HCEC 1CT (cell line): ENCODE measurements at regions not wholly inside any gene's neighbourhood (a gene's known extent, or its start where the extent isn't known, plus 50 kb on each side); places are given as distances from the start of the nearest gene placed in this dataset.
A peak's percentile ranks its signal among the peaks of the same experiment; 100 is the strongest.
"Not testable (repeated sequence)": the region's sequence is repeated elsewhere in the genome, so short reads cannot be mapped to it uniquely, and the experiment has no call there.

ENCODE experiments used
- DNase-seq: peaks from one replicate; pipeline ENCODE4 v3.0.0-alpha.2; 2017

DNA sequence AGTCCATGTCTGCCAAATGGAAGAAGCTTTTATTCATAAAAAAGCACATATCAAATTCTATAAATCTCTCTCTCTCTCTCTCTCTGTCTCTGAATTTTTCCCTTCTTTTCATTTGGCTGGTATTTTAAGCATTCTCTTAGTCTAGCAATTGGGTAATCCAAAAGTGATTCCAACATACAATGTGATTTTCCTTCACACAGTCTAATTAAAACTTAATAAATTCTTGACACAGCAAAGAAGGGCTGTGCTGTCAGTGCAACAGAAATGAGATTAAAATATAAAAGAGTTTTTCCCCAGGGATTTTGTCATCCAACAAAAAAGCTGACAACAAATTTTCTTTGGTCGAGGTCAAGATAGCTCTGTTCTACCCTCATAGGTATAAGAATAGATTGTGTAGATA is 216.9 kb downstream of the CENPC start:
- DNase-seq = no peak

DNA sequence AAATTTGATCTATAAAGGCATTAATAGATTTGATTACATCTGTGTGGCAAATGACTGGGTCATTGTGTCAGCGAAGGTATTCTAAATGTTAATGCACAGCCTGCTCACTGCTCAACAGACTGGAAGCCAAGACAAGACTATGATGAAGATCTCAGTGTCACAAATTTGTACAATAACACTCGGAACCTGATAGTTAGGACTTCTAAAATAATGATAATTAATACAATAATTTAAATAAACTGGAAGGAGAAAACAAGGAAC is 217.4 kb downstream of the CENPC start:
- DNase-seq = no peak

DNA sequence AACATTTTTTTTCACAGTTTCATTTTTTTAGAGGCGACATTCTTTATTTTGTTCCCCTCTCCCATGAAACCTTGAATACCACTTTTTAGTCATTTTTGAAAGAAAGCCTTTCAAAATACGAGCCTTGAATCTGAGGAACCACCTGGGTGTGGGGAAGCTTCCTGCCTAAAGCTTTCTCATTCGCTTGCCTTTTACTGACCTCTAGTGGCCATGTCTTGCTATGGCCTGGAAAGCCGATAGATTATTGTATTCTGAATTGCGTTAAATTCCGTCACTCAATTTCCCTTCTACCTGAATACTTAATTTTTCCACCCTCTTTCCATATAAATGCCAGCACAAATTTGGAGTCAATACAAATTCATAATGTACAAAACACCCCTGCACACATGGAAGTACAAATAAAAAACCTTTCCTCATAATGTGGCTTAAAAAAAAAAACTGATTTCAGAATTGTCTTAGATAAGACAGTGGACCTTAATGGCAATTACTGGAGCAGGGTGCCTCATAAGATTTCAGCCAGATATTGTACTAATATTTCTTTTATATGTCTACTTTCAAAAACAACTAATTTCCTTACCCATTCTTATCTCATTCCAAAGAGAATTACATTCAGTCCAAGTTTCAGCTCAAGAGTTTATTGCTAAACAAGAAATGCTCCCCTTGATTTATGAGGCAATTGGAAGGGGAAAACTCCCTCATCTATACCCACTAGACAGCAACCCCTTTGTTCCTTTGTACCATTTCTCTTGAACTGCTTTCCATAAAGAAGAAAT is 217.9 kb downstream of the CENPC start:
- DNase-seq = peak; percentile 20

DNA sequence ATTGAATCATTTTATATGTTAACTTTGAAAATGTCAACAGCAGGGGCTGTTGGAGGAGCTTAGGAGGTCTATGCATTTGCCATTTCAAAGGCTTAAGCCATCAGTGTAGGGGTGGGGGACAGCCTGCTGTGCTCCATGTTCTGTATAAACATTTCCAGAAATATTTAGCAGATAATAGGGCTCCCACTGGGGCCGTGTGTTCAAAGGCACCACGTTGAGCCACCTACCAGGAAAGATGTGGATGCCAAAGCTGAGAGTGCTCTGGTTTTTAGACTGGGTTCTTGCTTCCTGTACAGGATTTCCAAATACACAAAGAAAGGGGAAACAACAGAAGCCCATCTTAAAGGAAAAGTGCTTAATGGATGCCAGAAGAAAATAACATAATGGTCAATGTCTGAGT is 219.5 kb downstream of the CENPC start:
- no peak for DNase-seq

DNA sequence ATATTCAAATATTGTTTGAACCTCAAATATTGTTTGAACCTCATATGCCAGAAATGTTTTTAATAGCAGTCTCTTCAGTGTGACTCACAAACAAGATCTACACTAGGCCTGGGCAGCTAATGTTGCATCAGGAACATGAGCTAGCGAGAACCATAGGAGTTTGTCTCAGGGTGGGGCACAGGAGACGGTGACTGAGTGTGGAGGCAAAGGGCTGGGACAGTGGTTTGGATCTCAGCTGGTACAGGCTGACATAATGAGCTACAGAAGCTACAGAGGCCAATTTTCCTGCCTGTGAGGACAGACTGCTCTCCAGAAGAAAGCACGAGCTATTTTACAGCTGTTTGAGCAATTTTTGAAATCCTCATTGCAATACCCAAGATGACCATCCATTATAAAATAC is 224.7 kb downstream of the CENPC start:
- no peak for DNase-seq

DNA sequence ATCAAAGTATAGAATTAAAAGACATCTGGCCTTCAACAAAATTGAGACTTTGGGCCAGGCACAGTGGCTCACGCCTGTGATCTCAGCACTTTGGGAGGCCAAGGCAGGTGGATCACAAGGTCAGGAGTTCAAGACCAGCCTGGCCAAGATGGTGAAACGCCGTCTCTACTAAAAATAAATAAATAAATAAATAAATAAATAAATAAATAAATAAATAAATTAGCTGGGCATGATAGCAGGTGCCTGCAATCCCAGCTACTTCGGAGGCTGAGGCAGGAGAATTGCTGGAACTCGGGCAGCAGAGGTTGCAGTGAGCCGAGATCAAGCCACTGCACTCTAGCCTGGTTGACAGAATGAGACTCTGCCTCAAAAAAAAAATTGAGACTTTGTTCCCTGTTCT is 225.7 kb downstream of the CENPC start:
- DNase-seq = not testable (repeated sequence)

DNA sequence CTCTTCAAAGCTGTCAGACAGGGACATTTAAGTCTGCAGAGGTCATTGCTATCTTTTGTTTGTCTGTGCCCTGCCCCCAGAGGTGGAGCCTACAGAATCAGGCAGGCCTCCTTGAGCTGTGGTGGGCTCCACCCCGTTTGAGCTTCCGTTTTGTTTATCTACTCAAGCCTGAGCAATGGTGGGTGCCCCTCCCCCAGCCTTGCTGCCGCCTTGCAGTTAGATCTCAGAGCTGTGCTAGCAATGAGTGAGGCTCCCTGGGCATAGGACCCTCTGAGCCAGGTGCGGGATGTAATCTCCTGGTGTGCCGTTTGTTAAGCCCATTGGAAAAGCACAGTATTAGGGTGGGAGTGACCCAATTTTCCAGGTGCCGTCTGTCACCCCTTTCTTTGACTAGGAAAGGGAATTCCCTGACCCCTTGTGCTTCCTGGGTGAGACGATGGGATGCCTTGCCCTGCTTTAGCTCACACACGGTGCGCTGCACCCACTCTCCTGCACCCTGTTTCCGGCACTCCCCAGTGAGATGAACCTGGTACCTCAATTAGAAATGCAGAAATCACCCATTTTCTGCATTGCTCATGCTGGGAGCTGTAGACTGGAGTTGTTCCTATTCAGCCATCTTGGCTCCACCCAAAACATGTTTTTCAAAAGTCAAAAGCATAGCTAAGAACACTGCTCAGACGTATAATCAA is 244.7 kb downstream of the CENPC start:
- not testable (repeated sequence) for DNase-seq

DNA sequence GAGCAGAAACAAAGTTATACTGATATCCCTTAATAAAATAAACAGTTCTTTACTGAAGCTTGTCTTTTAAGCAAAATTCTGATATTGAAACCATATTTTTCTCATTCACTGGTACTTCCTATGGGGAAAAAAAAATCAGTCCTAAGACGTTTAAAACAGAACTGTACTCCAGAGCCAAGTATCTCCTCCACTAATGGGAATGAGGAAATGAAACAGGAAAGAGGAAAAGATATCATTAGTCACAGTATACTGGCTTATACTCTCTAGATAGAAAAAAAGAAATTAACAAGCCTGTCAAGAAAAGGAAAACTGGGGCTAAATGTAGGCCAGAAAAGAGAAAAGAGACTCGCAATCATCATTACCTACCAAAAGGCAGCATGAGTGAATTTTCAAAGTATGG is 252.7 kb downstream of the CENPC start:
- no peak for DNase-seq

DNA sequence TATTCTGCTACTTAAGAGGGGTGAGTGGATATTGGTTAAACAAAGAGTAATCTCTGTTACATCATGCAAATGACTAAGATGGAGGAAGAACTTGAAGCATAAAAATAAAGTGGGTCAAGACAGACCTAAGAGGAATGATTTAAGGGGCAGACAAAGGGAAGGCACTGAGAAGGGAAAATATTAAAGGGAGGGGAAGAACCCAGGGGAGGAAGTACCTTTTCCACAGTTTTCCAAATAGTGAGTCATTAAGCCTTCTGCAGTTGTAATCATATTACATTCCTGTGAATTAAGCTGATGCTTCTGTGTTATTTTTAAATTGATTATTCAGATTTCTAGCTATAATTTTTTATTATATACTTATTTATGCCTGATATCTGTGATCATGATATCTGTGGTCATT is 253.3 kb downstream of the CENPC start:
- no peak for DNase-seq

DNA sequence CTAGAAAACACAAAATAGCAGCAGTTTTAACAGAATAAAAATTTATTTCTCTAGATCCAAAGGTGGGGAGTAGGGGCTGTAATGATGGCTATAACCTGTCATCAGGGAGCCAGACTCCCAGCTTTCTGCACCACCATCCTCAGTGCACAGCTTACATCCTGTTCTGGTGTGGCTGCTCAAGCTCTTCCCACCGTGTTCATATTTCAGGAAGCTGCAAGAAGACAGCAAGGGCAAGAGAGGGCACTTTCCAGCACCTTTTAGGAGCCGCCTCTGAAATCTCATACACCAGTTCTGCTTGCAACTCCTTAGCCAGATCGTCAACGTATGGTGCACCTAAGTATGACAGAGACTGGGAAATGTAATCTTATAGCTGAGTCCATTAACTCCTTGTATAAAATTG is 253.7 kb downstream of the CENPC start:
- no peak for DNase-seq

DNA sequence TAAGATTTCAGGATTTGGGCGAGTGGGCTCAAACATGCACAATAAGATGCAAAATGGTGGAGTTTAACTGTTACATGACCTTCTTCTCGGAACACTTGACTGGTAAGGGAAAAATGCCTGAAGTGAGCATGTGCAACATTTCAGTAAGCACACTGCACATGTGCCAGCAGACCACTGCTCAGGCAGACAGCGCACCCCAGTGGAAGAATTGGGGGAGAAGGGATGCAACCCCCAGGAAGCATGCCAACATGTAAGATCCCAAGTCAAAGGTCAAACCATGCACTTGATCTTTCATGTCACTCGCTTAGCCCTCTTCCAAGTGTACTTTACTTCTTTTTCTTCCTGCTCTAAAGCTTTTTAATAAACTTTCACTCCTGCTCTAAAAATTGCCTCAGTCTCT is 256.3 kb downstream of the CENPC start:
- no peak for DNase-seq

DNA sequence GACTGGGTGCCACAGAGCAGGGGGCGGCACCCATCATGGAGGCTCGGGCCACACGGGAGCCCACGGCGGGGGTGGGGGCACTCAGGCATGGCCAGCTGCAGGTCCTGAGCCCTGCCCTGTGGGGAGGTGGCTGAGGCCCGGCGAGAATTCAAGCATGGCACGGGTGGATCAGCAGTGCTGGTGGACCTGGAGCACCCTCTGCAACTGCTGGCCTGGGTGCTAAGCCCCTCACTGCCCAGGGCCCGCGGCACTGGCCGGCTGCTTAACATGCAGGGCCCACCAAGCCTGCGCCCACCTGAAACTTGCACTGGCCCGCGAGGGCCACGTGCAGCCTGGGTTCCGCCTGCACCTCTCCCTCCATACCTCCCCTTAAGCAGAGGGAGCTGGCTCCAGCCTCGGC is 258.6 kb downstream of the CENPC start:
- no peak for DNase-seq

DNA sequence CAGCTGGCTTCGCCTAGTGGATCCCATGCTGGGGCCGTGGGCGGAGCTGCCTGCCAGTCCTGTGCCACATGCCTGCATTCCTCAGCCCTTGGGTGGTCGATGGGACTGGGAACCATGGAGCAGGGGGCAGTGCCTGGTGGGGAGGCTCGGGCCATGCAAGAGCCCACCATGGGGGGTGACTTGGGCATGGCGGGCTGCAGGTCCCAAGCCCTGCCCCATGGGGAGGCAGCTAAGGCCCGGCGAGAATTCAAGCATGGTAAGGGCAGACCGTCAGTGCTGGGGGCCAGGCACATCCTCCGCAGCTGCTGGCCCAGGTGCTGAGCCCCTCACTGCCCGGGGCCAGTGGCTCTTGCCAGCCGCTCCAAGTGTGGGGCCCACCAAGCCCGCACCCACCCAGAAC is 262.6 kb downstream of the CENPC start:
- no peak for DNase-seq

DNA sequence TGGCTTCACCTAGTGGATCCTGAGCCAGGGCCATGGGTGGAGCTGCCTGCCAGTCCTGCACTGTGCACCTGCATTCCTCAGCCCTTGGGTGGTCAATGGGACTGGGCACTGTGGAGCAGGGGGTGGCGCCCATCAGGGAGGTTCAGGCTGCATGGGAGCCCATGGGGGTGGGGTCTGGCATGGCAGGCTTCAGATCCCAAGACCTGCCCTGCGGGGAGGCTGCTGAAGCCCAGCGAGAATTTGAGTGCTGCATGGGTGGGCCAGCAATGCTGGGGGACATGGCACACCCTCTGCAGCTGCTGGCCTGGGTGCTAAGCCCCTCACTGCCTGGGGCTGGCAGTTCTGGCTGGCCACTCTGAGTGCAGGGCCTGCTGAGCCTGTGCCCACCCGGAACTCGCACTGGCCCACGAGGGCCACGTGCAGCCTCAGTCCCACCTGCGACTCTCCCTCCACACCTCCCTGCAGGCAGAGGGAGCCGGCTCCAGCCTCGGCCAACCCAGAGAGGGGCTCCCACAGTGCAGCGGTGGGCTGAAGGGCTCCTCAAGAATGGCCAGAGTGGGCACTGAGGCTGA is 270.0 kb downstream of the CENPC start:
- DNase-seq = no peak

DNA sequence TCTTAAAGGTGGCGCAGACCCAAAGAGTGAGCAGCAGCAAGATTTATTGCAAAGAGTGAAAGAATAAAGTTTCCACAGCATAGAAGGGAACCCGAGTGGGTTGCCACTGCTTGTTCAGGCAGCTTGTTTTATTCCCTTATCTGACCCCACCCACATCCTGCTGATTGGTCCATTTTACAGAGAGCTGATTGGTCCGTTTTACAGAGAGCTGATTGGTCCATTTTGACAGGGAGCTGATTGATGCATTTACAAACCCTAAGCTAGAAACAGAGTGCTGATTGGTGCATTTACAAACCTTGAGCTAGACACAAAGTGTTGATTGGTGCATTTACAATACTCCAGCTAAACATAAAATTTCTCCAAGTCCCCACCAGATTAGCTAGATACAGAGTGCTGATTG is 270.6 kb downstream of the CENPC start:
- DNase-seq = not testable (repeated sequence)

DNA sequence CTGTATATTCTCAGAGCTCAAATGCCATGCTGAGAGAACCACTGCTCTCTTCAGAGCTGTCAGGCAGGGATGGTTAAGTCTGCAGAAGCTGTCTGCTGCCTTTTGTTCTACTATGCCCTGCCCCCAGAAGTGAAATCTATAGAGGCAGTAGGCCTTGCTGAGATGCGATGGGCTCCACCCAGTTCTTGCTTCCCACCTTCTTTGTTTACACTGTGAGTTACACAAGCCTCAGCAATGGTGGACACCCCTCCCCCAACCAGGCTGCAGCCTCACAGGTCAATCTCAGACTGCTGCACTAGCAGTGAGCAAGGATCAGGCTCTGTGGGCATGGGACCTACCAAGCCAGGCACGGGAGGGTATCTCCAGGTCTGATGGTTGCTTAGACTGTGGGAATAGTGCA is 271.6 kb downstream of the CENPC start:
- no peak for DNase-seq

DNA sequence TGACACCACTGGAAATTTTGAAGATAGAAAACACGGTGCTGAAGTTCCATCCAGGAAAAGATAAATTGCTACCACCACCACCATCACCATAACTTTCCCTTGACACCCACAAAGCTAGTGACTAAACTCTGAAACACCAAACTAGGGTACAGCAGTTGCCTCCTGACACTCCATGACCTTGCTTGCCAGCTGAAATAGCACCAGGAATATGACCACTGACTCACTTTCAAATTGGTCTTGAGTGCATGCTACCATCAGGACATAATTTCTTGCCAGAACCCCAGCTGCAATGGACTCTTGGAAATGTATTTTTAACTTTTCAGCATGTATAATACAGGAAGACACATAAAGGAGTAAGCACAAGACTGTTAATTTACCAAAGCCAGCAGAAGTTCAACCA is 283.3 kb downstream of the CENPC start:
- DNase-seq = no peak

DNA sequence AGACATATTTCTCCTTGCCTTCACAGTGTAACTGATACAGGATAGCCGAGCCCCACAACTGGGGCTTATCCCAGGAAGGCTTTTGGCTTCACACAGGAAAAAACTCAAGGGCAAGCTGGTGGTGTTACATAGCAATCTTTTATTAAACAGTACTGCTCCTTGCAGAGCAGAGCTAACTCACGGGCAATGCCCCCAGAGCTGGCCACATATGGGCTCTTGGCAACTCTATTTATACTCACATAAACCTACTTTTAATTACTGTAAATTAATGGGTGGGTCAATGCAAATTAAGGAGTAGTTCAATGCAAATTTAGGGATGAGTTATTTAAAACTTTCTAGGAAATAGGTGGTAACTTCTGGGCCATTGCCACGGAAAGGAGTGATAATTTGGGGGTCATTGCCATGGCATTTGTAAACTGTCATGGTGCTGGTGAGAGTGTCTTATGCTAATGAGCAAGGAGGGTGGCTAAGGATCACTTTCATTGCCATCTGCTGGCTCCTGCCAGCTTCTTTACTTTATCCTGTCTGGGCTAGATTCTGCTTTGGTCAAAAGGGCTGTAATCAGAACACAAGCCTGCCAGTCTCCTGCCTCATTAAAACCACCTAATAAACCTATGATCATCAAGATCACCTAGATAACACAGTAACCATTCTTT is 288.8 kb downstream of the CENPC start:
- no peak for DNase-seq

DNA sequence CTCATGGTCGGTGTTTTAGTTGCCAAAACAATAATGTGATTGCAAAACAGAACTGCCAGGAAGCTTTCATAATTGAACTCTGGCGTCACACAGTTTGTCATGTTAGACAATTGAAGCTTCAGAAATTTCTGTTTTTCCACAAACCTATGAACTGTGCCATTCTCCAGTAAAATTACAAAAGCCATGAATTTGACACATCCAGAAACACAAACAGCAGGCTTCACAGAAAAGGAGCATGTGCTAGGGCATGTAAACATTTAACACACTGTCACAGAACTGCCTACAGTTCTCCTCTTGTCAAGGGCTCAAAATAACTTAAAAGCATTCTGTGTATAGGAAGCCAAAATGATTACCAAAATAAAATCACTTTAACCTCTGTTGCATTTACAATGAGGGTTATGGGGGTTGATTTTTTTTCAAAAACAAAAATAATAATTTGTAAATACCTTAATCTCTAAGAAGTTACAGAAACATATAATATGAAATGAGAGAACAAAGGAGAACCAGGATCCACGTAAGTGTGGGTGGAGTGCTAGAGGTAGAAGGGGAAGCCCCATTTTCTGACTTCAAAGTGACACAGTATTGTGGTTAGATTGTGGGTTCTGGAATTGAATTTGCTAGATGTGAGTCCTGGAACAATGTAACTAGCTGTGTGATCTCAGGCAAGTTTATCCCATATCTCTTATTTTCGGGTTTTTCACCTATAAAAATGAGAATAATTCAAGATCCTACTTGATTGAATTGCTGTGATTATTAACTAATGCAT is 295.0 kb downstream of the CENPC start:
- no peak for DNase-seq

DNA sequence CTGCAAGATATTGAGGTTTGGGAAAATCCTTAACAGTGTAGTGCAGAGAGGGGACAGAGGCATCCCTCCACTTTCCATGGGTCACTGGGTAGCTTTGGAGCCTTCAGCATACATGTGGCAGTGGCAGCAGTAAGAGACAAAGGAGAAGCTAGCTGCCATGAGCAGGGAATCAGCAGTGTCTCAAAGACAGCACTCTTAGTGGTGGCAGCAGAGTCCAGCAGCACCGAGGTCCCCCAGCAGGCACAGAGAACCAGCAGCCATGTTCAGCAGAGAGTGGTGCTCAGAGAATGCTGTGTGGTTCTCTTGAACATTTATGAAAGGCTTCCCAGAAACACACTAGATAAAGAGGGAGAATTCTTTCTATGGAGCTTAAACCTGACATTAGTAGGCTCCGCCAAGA is 308.5 kb downstream of the CENPC start:
- no peak for DNase-seq

DNA sequence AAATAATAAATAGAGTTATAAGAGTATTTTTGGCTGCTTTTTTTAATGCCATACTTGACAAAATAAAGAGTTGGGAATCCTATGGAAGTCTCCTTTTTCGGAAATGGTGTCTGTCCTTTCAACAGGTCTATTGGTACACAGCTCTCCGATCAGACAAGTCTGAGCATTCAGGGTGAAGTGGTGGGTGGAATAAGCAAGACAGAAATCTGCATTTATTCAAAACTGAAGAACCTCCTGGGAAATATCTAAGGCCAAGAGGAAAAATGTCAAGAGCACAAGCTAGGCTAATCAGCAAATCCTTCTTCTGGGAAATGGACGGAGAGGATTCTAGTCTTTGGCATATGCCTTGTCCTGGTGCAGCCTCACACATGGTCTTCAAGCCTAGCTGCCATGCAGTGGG is 309.0 kb downstream of the CENPC start:
- no peak for DNase-seq

DNA sequence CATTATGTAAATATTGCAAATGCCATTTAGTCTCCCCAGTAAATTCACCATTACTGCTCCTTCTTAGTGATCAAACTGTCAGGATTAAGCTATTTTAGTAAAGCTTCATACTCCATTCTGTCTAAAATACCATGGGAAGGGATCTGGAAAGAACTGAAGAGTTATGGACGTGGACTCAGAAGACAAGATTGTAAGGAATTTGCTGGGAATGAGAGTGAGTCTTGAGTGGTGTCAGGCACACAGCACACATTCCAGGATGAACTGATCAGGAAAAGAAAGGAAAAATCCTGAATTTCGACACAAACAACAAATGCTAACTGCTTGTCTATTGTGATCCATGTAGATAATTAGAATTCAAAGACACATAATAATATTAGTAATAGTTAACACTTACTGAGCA is 311.0 kb downstream of the CENPC start:
- DNase-seq = no peak

DNA sequence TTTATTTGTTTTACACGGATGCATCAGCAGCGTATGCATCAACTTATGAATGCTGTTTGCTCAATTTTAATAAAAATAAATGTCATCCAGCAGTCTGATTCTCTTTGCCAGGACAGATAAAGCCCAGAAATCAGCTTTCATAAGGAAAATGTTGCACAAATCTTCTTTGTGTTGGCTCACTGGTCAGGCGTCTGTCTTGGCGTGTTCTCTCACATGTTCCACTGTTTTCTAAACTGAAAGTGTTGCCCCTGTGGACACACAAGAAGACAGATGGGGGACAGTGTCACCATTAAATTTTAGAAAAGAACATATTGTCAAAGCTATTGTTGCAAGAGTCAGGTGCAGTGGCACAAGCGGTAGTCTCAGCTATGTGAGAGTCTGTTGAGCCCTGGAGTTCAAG is 316.2 kb downstream of the CENPC start:
- DNase-seq = no peak

DNA sequence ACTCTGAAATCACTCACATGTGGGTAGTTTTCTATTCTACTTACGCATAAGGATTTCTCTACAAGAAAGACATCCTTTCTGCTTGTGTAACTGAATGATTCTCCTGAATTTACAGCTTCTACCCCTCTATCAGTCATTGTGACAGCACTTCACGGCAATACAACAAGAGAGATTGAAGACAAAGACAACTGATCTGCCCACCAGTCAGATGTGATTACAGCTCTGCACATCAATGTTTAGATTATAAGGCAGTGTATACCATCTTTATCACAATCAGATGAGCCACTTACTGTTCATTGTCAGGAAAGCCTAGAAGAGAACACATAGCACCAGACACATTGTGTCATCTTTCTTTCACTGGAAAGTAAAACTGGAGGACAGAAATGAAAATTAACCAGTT is 324.4 kb downstream of the CENPC start:
- no peak for DNase-seq
